Progenitor cell of endocrine pancreas (in vitro differentiated cells): ENCODE measurements at regions not wholly inside any gene's neighbourhood (a gene's known extent, or its start where the extent isn't known, plus 50 kb on each side); places are given as distances from the start of the nearest gene placed in this dataset.

Experiments
- DNase-seq: peaks from one replicate; pipeline ENCODE4 v3.0.0; 2021; ENCODE audit warnings: low spot score; ENCODE audit not compliant: unreplicated experiment
- H3K27ac Mint-ChIP-seq: 2 replicates; pipeline ENCODE4 v1.8.0; 2021; ENCODE audit warnings: mild to moderate bottlenecking, moderate library complexity, mixed read lengths
- H3K27me3 Mint-ChIP-seq: 2 replicates; pipeline ENCODE4 v1.8.0; 2021; ENCODE audit warnings: mixed read lengths
- H3K36me3 Mint-ChIP-seq: 2 replicates; pipeline ENCODE4 v1.8.0; 2022; ENCODE audit warnings: mixed read lengths; ENCODE audit not compliant: insufficient read depth
- H3K4me1 Mint-ChIP-seq: 2 replicates; pipeline ENCODE4 v1.8.0; 2021; ENCODE audit warnings: low read depth, mixed read lengths
- H3K4me3 Mint-ChIP-seq: 2 replicates; pipeline ENCODE4 v1.8.0; 2021; ENCODE audit warnings: low read depth, mild to moderate bottlenecking, moderate library complexity, mixed read lengths
- H3K9me3 Mint-ChIP-seq: 2 replicates; pipeline ENCODE4 v1.8.0; 2021; ENCODE audit warnings: low read depth, mixed read lengths
- TF ChIP-seq, protein P1 (sequence below): fragments of 200-600 bp; sonication (generic); IDR thresholded peaks from one replicate; pipeline ENCODE4 v1.5.0; 2021; ENCODE audit warnings: antibody characterized with exemption, mild to moderate bottlenecking; ENCODE audit not compliant: unreplicated experiment

GRCh38 chr9:129481810-129482511, 138.9 kb downstream of the C9orf50 start:
- TF ChIP-seq, protein P1, sequence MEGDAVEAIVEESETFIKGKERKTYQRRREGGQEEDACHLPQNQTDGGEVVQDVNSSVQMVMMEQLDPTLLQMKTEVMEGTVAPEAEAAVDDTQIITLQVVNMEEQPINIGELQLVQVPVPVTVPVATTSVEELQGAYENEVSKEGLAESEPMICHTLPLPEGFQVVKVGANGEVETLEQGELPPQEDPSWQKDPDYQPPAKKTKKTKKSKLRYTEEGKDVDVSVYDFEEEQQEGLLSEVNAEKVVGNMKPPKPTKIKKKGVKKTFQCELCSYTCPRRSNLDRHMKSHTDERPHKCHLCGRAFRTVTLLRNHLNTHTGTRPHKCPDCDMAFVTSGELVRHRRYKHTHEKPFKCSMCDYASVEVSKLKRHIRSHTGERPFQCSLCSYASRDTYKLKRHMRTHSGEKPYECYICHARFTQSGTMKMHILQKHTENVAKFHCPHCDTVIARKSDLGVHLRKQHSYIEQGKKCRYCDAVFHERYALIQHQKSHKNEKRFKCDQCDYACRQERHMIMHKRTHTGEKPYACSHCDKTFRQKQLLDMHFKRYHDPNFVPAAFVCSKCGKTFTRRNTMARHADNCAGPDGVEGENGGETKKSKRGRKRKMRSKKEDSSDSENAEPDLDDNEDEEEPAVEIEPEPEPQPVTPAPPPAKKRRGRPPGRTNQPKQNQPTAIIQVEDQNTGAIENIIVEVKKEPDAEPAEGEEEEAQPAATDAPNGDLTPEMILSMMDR = no peak
- no peak for DNase-seq
- H3K9me3 Mint-ChIP-seq = no peaks in the 10 kb centered on the region
- H3K4me1 Mint-ChIP-seq = peaks cover 46% of the 10 kb centered on the region
- H3K4me3 Mint-ChIP-seq = peak overlapping the region; percentile 44
- H3K27me3 Mint-ChIP-seq = no peaks in the 10 kb centered on the region
- H3K36me3 Mint-ChIP-seq = no peaks in the 10 kb centered on the region
- peak overlapping the region; percentile 82 for H3K27ac Mint-ChIP-seq

DNA sequence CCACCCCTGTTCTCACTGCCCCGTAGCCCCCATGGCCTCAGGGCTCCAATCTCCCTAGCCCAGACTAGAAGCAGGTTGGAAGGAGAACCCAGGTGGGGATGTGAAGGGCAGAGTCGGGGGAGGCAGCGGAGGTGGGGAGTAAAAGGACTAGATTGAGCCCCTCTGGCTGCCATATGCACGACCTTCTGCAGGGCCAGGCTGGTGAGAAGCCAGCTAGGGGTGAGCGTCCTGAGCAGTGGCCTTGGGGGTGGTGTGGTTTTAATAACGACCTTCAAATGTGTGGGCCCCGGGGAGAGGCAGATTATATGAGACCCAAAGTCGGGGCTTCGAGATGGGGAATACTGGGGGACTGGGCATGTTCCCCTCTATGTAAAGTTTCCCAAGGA, 139.5 kb downstream of the C9orf50 start:
- H3K4me1 Mint-ChIP-seq = peaks cover 44% of the 10 kb centered on the region
- no peaks in the 10 kb centered on the region for H3K27me3 Mint-ChIP-seq
- H3K27ac Mint-ChIP-seq = peak overlapping the region; percentile 64
- peak overlapping the region; percentile 41 for H3K4me3 Mint-ChIP-seq
- H3K9me3 Mint-ChIP-seq = no peaks in the 10 kb centered on the region
- DNase-seq = no peak
- TF ChIP-seq, protein P1 = no peak
- no peaks in the 10 kb centered on the region for H3K36me3 Mint-ChIP-seq

DNA sequence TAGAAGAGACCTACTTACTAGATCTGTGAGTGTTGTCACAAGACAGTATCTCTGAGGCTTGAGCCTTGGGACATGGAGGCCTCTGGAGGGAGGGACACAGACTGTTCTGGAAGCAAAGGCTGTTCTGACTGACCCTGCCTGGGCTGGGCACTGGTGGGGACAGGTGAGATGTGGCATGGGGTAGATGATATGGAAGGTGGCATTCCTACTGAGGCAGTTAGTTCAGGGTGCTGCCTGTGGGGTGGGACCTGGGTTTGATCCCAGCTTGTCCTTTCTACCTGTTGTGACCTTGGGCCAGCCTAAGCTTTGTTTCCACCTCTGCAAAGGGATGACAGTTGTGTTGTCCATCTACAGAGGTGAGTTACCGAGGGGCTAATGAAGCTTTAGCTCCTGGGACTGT, 140.2 kb downstream of the C9orf50 start:
- H3K27me3 Mint-ChIP-seq = no peaks in the 10 kb centered on the region
- no peak overlapping the region for H3K4me3 Mint-ChIP-seq
- no peaks in the 10 kb centered on the region for H3K36me3 Mint-ChIP-seq
- H3K4me1 Mint-ChIP-seq = peaks cover 41% of the 10 kb centered on the region
- no peaks in the 10 kb centered on the region for H3K9me3 Mint-ChIP-seq
- no peak for DNase-seq
- H3K27ac Mint-ChIP-seq = peak overlapping the region; percentile 29
- TF ChIP-seq, protein P1 = no peak

- DNase-seq = no peak
- Mint-ChIP-seq H3K36me3 (no peaks in the 10 kb centered on the region), H3K4me3 (no peak overlapping the region), H3K4me1 (peaks cover 36% of the 10 kb centered on the region), H3K27me3 (no peaks in the 10 kb centered on the region), H3K27ac (peak overlapping the region; percentile 29), H3K9me3 (no peaks in the 10 kb centered on the region)
- TF ChIP-seq, protein P1 = no peak
Measured at GRCh38 chr9:129480227-129480626, 140.7 kb downstream of the C9orf50 start.

GRCh38 chr9:129479631-129480011, 141.3 kb downstream of the C9orf50 start:
- Mint-ChIP-seq H3K27me3 (no peaks in the 10 kb centered on the region), H3K4me1 (peaks cover 36% of the 10 kb centered on the region), H3K4me3 (no peak overlapping the region), H3K27ac (peak overlapping the region; percentile 73), H3K9me3 (no peaks in the 10 kb centered on the region), H3K36me3 (no peaks in the 10 kb centered on the region)
- no peak for DNase-seq
- TF ChIP-seq, protein P1 = no peak
